ENCODE measurements at regions not wholly inside any gene's neighbourhood (a gene's known extent, or its start where the extent isn't known, plus 50 kb on each side); places are given as distances from the start of the nearest gene placed in this dataset.

DNA sequence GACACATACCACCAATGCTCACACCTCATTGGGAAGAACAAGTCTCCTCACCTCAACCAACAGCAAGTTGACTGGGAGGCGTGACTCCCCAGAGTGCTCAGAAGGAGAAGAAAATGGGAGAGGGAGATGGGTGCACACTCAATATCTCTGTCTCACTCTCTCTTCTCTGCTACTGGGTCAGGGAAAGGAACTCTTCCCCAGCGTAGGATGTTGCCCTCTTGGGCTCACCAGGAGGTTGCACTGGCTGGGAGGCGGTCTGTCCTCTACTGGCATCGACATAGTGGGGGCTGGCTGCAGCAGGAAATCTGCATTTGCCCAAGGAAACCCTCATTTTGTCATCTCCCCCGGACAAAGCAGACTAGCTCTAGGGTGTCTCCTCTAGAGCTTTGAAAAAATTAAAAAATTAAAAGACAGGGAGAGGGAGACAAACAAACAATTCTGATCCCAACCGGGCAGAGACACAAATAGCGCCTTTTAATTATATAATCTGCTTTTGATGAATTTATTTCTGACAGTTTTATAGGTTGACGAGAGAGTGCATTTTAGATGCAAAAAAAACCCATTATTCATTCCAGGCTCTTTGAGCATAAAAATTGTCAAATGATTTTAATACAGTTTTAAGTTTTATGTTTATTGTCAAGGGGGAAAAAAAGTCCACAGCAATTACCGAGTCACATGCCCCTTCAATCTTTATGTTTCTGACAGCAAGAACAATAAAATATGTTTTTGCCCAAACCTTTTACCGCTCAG, 179.3 kb upstream of the MVB12B start:
- peaks cover 11% of the 10 kb centered on the region for H3K4me1 Mint-ChIP-seq
- no peak overlapping the region for H3K27ac Mint-ChIP-seq
- no peak for ATAC-seq
- H3K9me3 Mint-ChIP-seq, result no peaks in the 10 kb centered on the region
- DNase-seq (ENCODE audit: low spot score in 2 of 2), result no peak
- no peak overlapping the region for H3K4me3 Mint-ChIP-seq
- no peaks in the 10 kb centered on the region for H3K36me3 Mint-ChIP-seq

DNA sequence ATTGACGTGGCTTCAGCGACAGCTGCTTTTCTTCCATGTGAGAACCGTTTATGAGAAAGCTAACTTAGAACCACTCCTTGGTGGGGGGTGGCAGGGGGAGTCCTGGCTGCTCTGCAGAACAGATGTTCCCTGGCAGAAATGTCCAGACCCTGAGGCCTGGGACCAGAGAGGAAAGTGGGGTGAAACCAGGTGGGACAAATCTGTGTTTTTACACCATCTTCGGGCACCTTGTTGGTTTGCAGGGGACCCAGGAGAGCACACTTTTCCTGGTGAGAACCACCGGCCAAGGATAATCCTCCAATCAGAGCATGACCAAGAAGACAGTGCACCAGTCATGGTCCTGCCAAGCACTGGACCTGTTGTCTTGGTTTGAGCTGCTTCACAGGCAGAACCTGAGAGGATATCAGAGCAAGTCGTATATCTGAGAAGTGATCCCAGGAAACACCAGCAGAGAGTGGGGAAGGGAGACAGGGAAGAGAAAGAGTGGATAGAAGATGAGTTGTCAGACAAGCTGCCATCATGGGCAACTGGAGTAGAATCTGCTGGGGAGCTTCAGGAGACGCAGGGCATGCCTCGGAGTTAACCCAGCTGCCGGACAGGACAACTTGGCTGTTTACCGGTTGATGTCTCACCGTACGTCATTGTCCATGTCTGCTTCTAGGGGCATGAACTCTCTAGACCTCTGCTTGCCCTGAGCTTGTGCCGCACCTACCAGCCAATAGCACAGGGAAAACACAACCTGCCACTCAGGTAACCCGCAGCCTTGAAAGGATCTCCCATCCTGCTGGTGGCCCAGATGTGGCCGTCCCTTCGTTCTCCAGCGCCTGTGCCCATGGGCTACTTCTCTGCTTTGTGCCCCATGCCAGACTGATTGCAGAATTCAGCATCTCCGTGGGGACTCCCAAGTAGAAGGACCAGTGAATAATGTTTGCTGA, 178.4 kb upstream of the MVB12B start:
- no peak for ATAC-seq
- no peaks in the 10 kb centered on the region for H3K36me3 Mint-ChIP-seq
- H3K4me1 Mint-ChIP-seq, result peaks cover 11% of the 10 kb centered on the region
- no peak overlapping the region for H3K27ac Mint-ChIP-seq
- peak in 1 of 2 donors; percentile 32 for DNase-seq (ENCODE audit: low spot score in 2 of 2)
- no peaks in the 10 kb centered on the region for H3K9me3 Mint-ChIP-seq
- H3K4me3 Mint-ChIP-seq, result no peak overlapping the region

DNA sequence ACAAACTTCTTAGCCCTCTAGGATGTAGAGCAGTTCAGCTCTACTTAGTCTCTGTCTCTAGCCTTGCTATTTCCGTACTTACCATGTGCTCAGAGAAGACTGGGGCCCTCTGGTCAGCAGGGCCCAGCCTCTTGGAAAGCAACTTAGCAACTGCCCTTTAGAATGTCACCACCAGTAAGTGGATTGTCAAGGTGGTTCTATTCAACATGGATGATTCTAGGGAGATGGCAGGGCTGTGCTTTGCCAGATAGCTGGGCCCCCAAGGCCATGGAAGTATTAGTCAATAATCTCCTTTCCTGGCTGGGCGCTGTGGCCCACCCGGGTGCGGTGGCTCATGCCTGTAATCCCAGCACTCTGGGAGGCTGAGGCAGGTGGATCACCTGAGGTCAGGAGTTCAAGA, 177.6 kb upstream of the MVB12B start:
- DNase-seq (ENCODE audit: low spot score in 2 of 2) (peak in 1 of 2 donors; percentile 30), ATAC-seq (no peak)
- no peaks in the 10 kb centered on the region for H3K9me3 Mint-ChIP-seq
- no peak overlapping the region for H3K27ac Mint-ChIP-seq
- no peaks in the 10 kb centered on the region for H3K36me3 Mint-ChIP-seq
- H3K4me3 Mint-ChIP-seq, result no peak overlapping the region
- H3K4me1 Mint-ChIP-seq, result peaks cover 11% of the 10 kb centered on the region

DNA sequence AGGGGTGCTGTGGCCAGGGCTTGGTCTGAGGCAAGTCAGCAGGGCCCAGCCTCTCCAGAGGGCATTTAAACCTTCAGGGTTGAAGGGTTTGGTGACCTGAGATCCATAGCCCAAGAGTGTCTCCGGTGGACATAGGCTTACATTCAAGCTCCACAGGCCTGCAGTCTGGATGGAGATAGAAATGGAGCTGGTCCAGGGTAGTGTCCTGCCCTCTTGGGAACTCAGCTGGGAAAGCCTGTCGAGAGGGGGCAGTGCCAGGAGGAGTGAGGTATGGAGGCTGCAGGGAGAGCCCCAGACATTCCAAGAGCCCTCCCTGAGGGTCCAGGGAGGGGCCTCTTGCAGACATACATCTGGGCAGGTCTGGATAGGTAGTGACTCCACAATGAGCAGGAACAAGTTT, 177.0 kb upstream of the MVB12B start:
- peak in 1 of 2 donors; percentile 18 for DNase-seq (ENCODE audit: low spot score in 2 of 2)
- Mint-ChIP-seq H3K4me1 (peaks cover 11% of the 10 kb centered on the region), H3K9me3 (no peaks in the 10 kb centered on the region), H3K4me3 (no peak overlapping the region), H3K27ac (no peak overlapping the region), H3K36me3 (no peaks in the 10 kb centered on the region)
- no peak for ATAC-seq

DNA sequence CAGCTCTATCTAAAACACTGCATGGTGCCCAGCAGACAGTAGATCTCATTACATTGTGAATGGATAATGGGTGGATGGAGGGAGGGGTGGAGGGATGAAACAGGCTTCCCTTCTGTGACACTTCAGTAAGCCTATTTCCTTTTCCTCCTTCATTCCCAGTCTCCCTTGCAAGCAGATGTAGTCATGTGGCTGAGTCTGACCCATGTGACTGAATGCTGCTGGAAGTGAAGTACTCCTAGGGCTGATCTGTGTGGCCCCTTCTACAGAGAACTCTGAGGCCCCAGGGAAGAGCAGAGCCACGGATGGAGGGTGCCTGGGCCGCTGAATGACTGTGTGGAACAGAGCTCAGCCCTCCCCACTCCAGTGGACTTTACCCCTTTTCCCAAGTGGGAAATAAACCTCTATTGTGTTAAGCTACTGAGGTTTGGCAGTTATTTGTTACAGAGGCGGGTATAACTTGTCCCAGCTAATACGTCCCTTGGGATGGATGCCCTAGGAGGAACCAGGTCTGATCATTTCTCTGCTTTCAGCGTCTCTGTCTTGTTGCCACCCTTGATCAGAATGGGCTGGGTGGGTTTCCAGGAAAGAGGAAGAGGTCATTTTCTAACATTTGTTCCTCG, 176.1 kb upstream of the MVB12B start:
- DNase-seq (ENCODE audit: low spot score in 2 of 2), result peak in 1 of 2 donors; percentile 34
- no peak overlapping the region for H3K4me3 Mint-ChIP-seq

DNA sequence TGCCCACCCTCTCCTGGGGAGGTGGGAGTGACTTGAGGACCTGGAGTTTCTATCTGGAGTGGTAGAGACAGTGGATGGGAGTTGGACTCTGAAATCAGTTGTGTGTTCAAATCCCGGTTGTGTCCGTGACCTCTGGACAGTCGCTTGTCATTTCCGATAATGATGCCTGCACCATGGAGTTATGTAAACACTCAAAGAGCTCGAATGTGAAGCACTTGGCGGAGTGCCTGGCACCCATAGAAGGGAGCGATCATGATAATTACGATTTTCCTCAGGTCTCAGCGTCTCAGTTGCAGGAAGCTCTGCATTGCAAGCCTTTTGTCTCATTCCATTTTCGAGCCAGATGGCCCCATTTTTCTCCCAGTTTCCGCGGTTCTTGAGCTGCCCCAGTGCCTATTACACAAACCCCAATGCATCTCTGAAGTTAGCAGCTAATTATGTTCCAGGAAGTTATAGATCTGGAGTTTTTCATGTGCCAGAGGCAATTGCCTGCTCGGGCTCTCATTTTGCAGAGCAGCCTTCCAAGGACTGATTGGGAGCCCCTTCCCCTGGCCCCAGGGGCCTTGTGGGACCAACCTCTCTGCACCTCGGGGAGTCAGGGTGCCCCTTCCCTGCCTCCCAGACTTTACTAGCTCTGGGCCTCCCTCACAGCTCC, 175.5 kb upstream of the MVB12B start:
- Mint-ChIP-seq H3K27ac (no peak overlapping the region), H3K9me3 (no peaks in the 10 kb centered on the region), H3K4me3 (no peak overlapping the region), H3K36me3 (no peaks in the 10 kb centered on the region), H3K4me1 (peaks cover 8% of the 10 kb centered on the region)
- no peak for ATAC-seq
- peak in 1 of 2 donors; percentile 38 for DNase-seq (ENCODE audit: low spot score in 2 of 2)

More for the DNA sequence above, 176.1 kb upstream of the MVB12B start:
- peaks cover 11% of the 10 kb centered on the region for H3K4me1 Mint-ChIP-seq
- no peak overlapping the region for H3K27ac Mint-ChIP-seq
- H3K36me3 Mint-ChIP-seq, result no peaks in the 10 kb centered on the region
- H3K9me3 Mint-ChIP-seq, result no peaks in the 10 kb centered on the region
- ATAC-seq, result no peak

DNA sequence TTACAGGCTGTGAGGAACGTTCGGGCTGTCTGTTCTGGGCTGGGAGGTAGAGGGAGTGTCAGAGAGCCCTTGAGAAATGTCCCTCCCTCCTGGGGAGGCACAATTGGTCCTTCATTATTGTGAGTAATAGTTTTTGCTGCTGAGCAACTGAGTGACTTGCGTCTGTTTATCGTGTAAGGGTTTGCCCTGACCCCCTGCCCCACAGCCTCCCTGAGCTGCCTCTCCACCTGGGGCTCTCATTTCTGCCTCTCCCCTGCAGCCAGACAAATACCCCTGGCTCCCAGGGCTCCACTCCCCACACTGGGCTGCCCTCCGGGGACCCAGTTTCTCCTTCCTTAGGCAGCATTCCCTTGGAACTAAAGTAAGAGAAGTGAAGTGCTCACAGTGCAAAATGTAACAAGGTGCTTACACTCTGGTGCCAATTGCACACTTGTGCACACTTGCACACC, 174.9 kb upstream of the MVB12B start:
- Mint-ChIP-seq H3K36me3 (no peaks in the 10 kb centered on the region), H3K4me1 (peaks cover 2% of the 10 kb centered on the region), H3K9me3 (no peaks in the 10 kb centered on the region), H3K27ac (no peak overlapping the region), H3K4me3 (no peak overlapping the region)
- DNase-seq (ENCODE audit: low spot score in 2 of 2) (no peak), ATAC-seq (no peak)

DNA sequence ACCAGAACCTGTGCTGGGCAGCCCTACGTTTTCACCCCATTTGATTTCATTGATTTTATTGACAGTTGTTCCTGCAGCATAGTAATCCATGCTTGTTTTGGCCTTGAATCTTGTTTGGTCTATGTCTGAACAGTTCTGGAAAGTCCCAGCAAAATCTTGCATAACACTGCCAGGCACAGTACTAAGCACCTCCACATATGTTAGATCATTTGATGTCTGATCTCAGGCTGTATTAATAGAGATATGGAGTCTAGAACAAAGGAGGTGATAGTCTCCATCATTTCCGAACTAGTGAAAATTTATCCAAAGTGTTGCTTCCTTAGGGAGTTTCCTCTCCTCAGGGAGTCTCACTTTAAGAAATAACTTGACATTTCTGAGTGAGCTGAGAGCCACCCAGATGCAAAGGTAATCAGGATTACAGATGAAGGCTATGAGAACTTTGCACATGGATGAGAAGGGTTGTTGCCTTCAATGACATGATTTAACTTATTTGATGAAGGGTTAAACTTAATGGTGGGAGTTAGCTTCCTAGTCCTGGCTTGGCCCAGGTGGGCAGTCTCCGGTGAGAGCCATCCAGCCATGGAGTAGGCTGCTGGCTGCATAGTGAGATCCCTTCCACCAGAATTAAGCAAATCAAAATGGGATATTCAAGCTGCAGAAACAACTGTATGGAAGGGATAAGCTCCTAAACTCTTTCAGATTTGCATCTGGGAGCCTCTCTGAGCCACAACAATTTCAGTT, 173.8 kb upstream of the MVB12B start:
- DNase-seq (ENCODE audit: low spot score in 2 of 2) (no peak), ATAC-seq (no peak)
- H3K27ac Mint-ChIP-seq, result no peak overlapping the region
- no peaks in the 10 kb centered on the region for H3K9me3 Mint-ChIP-seq
- no peaks in the 10 kb centered on the region for H3K4me1 Mint-ChIP-seq
- H3K4me3 Mint-ChIP-seq, result no peak overlapping the region
- H3K36me3 Mint-ChIP-seq, result no peaks in the 10 kb centered on the region

DNA sequence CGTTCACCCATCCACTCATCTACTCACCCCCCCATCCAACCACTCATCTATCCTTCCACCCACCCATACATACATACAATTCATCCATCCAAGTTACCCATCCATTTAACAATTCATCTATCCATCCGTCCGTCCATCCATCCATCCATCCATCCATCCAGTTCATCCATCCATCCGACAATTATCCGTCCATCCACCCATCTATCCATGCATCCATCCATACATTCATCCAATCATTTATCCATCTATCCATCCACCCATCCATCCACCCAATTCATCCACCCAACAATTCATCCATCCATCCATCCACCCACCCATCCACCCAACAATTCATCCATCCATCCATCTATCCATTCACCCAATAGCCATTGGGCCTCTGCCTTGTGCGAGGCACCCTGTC, 173.2 kb upstream of the MVB12B start:
- H3K4me1 Mint-ChIP-seq, result no peaks in the 10 kb centered on the region

DNA sequence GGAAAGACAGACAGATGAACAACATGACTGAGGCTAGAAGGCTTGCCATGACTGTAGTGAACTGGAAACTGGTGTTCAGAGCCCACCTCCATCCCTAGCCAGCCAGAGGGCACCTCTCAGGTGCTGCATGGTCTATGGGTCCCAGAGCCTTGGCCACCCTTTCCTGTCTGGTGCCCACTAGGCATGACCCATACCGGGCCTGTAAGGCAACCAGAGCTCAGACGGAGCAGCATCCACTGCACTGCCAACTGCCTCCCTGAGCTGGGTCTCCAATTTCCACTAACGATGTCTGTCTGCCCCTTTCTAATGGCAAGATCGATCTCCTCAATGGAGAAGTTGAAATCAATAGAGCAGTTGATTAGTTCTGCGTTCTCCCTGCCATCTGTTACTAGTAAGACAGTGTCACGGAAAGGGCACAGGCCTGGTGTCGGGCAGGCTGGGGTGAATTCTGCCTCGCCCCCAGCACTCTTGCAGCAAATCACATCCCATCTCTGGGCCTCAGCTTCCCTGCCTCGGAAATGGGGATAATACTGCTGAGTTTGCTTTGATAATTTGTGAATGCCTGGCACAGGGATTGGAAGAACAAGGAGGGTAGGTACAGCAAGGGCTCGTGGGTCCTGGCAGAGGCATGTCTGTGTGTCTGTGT, 172.3 kb upstream of the MVB12B start:
- no peaks in the 10 kb centered on the region for H3K4me1 Mint-ChIP-seq
- H3K4me3 Mint-ChIP-seq, result no peak overlapping the region
- H3K36me3 Mint-ChIP-seq, result no peaks in the 10 kb centered on the region
- no peaks in the 10 kb centered on the region for H3K9me3 Mint-ChIP-seq
- DNase-seq (ENCODE audit: low spot score in 2 of 2) (peak in 1 of 2 donors; percentile 37), ATAC-seq (no peak)
- H3K27ac Mint-ChIP-seq, result no peak overlapping the region

More for the DNA sequence above, 173.2 kb upstream of the MVB12B start:
- Mint-ChIP-seq H3K36me3 (no peaks in the 10 kb centered on the region), H3K9me3 (no peaks in the 10 kb centered on the region), H3K27ac (no peak overlapping the region), H3K4me3 (no peak overlapping the region)
- ATAC-seq (no peak), DNase-seq (ENCODE audit: low spot score in 2 of 2) (no peak)

DNA sequence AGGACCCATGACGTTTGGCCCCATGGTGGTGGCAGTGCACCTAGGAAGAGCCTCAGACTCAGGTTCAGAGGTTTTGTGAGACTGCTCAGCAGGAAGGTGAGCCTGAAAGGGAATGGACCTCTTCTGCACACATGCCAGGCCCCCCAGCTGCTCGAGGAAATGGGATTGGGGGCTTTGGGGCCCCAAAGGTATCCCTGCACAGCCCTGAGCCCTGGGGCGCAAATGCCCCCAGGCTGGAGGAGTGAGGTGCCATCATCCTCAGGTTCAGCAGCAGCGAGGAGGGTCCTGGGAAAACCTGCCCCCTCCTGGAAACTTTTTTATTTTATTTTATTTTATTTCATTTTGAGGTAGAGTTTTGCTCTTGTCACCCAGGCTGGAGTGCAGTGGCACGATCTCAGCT, 171.8 kb upstream of the MVB12B start:
- Mint-ChIP-seq H3K4me3 (no peak overlapping the region), H3K9me3 (no peaks in the 10 kb centered on the region), H3K27ac (no peak overlapping the region), H3K4me1 (no peaks in the 10 kb centered on the region), H3K36me3 (no peaks in the 10 kb centered on the region)
- ATAC-seq, result no peak
- no peak for DNase-seq (ENCODE audit: low spot score in 2 of 2)

DNA sequence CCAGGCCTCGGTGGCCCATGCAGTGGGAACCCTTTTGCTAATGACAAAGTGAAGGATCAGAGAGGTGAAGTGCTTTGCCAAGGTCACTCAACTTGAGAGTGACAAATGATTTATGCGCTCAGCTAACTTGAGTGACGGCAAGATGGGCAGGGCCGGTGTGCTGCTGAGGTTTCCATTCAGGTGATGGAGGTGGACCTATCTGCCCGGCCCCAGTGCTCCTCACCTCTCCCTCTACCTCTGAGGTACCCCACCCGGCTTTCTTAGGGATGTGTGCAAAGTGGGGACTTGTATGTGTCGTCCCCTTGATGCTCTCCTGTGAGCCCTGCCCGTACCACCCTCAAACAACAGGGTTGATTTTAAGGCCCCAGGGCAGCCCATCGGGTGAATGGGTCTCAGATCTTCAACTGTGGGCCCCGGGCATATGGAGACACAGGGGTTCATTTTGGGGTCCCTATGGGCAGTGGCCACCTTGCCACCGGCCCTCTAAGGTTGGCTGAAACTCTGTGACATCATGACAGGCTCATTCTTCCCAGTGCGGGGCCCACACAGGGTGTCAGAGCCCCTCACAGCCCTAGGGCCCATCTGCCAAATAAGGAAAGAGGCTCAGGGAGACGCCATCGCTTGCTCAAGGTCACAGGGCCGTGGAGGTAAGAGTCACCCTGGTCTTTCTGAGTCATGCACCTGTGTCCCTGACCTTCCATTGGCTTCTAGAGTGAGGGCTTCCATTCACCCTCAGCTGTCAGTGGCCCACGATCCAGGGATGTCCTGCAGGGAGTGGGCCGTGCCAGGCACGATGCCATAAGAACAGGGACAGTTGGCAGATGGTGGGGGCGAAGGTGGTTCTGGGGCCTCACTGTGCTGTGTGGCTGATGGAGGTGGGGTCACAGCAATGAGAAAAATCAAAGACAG, 170.6 kb upstream of the MVB12B start:
- ATAC-seq (no peak), DNase-seq (ENCODE audit: low spot score in 2 of 2) (peak in 1 of 2 donors; percentile 41)
- Mint-ChIP-seq H3K4me1 (no peaks in the 10 kb centered on the region), H3K36me3 (no peaks in the 10 kb centered on the region), H3K9me3 (no peaks in the 10 kb centered on the region), H3K4me3 (no peak overlapping the region), H3K27ac (no peak overlapping the region)

DNA sequence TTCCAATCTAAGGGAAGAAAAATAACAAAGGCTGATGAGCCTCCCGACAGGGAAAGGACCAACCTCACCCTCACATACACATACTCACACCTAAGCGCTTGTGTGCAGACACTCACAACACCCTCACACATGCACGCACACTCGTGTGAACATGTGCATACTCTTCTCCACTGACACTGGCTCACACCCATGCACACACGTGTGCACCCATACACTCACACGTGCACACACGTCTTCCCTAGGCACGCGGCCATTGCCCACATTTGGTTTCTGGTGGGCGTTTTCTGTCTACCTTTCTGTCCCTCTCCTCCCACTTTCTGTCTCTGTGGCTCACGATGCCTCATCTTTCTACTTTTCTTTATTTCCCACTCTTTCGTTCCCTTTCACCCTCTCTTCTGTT, 169.7 kb upstream of the MVB12B start:
- Mint-ChIP-seq H3K27ac (no peak overlapping the region), H3K36me3 (no peaks in the 10 kb centered on the region), H3K9me3 (no peaks in the 10 kb centered on the region), H3K4me1 (no peaks in the 10 kb centered on the region), H3K4me3 (no peak overlapping the region)
- no peak for DNase-seq (ENCODE audit: low spot score in 2 of 2)
- no peak for ATAC-seq

All from stimulated activated effector memory CD8-positive, alpha-beta T cell treated with anti-CD3 and anti-CD28 coated beads, Interleukin-12 subunit alpha, Interleukin-12 subunit beta, amount 100 ng/mL, for 72 hours (primary cell).